ENCODE measurements at regions not wholly inside any gene's neighbourhood (a gene's known extent, or its start where the extent isn't known, plus 50 kb on each side); places are given as distances from the start of the nearest gene placed in this dataset.

GRCh38 chr21:24179110-24179509 is 1428.2 kb downstream of the MRPL39 start:
- Histone ChIP-seq H3K9me3 (replicated peaks) (no peaks in the 10 kb centered on the region; the same call in 1 of the 2 replicates), H3K4me3 (no peak overlapping the region), H3K4me1 (replicated peaks) (no peaks in the 10 kb centered on the region), H3K36me3 (no peaks in the 10 kb centered on the region), H3K27me3 (replicated peaks) (no peaks in the 10 kb centered on the region), H3K27ac (no peak overlapping the region)
- no peak for DNase-seq (ENCODE audit: low read depth in 1 of 2, low spot score in 2 of 2)

GRCh38 chr21:24175106-24175505 is 1432.2 kb downstream of the MRPL39 start:
- no peaks in the 10 kb centered on the region for H3K36me3 ChIP-seq
- no peaks in the 10 kb centered on the region for H3K27me3 ChIP-seq (replicated peaks)
- no peak overlapping the region for H3K4me3 ChIP-seq
- no peaks in the 10 kb centered on the region; the same call in 1 of the 2 replicates for H3K9me3 ChIP-seq (replicated peaks)
- no peak overlapping the region for H3K27ac ChIP-seq
- DNase-seq (ENCODE audit: low read depth in 1 of 2, low spot score in 2 of 2) = no peak
- H3K4me1 ChIP-seq (replicated peaks) = no peaks in the 10 kb centered on the region

GRCh38 chr21:24171736-24172135 is 1435.5 kb downstream of the MRPL39 start:
- no peak for DNase-seq (ENCODE audit: low read depth in 1 of 2, low spot score in 2 of 2)
- Histone ChIP-seq H3K9me3 (replicated peaks) (no peaks in the 10 kb centered on the region), H3K4me3 (no peak overlapping the region), H3K4me1 (replicated peaks) (no peaks in the 10 kb centered on the region), H3K27me3 (replicated peaks) (no peaks in the 10 kb centered on the region), H3K27ac (no peak overlapping the region), H3K36me3 (no peaks in the 10 kb centered on the region)

GRCh38 chr21:24163539-24163938 is 1443.7 kb downstream of the MRPL39 start:
- no peaks in the 10 kb centered on the region for H3K36me3 ChIP-seq
- H3K27ac ChIP-seq = no peak overlapping the region
- H3K9me3 ChIP-seq (replicated peaks) = no peaks in the 10 kb centered on the region
- DNase-seq (ENCODE audit: low read depth in 1 of 2, low spot score in 2 of 2) = no peak
- no peak overlapping the region for H3K4me3 ChIP-seq
- no peaks in the 10 kb centered on the region for H3K27me3 ChIP-seq (replicated peaks)
- no peaks in the 10 kb centered on the region for H3K4me1 ChIP-seq (replicated peaks)

- Histone ChIP-seq H3K9me3 (replicated peaks) (no peaks in the 10 kb centered on the region), H3K27me3 (replicated peaks) (no peaks in the 10 kb centered on the region), H3K27ac (no peak overlapping the region), H3K4me1 (replicated peaks) (no peaks in the 10 kb centered on the region), H3K36me3 (no peaks in the 10 kb centered on the region), H3K4me3 (no peak overlapping the region)
- DNase-seq (ENCODE audit: low read depth in 1 of 2, low spot score in 2 of 2) = no peak
These were observed 1446.8 kb downstream of the MRPL39 start for GRCh38 chr21:24160528-24160927.

GRCh38 chr21:24153137-24153536 is 1454.1 kb downstream of the MRPL39 start:
- Histone ChIP-seq H3K27ac (no peak overlapping the region), H3K27me3 (replicated peaks) (no peaks in the 10 kb centered on the region), H3K4me1 (replicated peaks) (no peaks in the 10 kb centered on the region), H3K4me3 (no peak overlapping the region), H3K9me3 (replicated peaks) (0 out of 2 replicates have a peak, but pooled peaks cover 3% of the 10 kb centered on the region), H3K36me3 (no peaks in the 10 kb centered on the region)
- DNase-seq (ENCODE audit: low read depth in 1 of 2, low spot score in 2 of 2) = no peak

GRCh38 chr21:24150753-24151152 is 1456.5 kb downstream of the MRPL39 start:
- no peak overlapping the region for H3K27ac ChIP-seq
- no peaks in the 10 kb centered on the region for H3K4me1 ChIP-seq (replicated peaks)
- no peak overlapping the region for H3K4me3 ChIP-seq
- 0 out of 2 replicates have a peak, but pooled peaks cover 3% of the 10 kb centered on the region for H3K9me3 ChIP-seq (replicated peaks)
- H3K36me3 ChIP-seq = no peaks in the 10 kb centered on the region
- H3K27me3 ChIP-seq (replicated peaks) = no peaks in the 10 kb centered on the region
- no peak for DNase-seq (ENCODE audit: low read depth in 1 of 2, low spot score in 2 of 2)

GRCh38 chr21:24148461-24148860 is 1458.8 kb downstream of the MRPL39 start:
- Histone ChIP-seq H3K4me1 (replicated peaks) (no peaks in the 10 kb centered on the region), H3K36me3 (no peaks in the 10 kb centered on the region), H3K9me3 (replicated peaks) (0 out of 2 replicates have a peak, but pooled peaks cover 5% of the 10 kb centered on the region), H3K27ac (no peak overlapping the region), H3K27me3 (replicated peaks) (no peaks in the 10 kb centered on the region), H3K4me3 (no peak overlapping the region)
- DNase-seq (ENCODE audit: low read depth in 1 of 2, low spot score in 2 of 2) = no peak

GRCh38 chr21:24147674-24148073 is 1459.6 kb downstream of the MRPL39 start:
- Histone ChIP-seq H3K4me1 (replicated peaks) (no peaks in the 10 kb centered on the region), H3K4me3 (no peak overlapping the region)

GRCh38 chr21:24131056-24131455 is 1476.2 kb downstream of the MRPL39 start:
- H3K4me1 ChIP-seq (replicated peaks) = no peaks in the 10 kb centered on the region
- no peak for DNase-seq (ENCODE audit: low read depth in 1 of 2, low spot score in 2 of 2)

More at GRCh38 chr21:24147674-24148073, 1459.6 kb downstream of the MRPL39 start:
- Histone ChIP-seq H3K9me3 (replicated peaks) (0 out of 2 replicates have a peak, but pooled peaks cover 5% of the 10 kb centered on the region), H3K27me3 (replicated peaks) (no peaks in the 10 kb centered on the region), H3K36me3 (no peaks in the 10 kb centered on the region), H3K27ac (no peak overlapping the region)
- no peak for DNase-seq (ENCODE audit: low read depth in 1 of 2, low spot score in 2 of 2)

GRCh38 chr21:24127651-24128050 is 1479.6 kb downstream of the MRPL39 start:
- no peak for DNase-seq (ENCODE audit: low read depth in 1 of 2, low spot score in 2 of 2)
- Histone ChIP-seq H3K4me3 (no peak overlapping the region), H3K4me1 (replicated peaks) (no peaks in the 10 kb centered on the region), H3K27me3 (replicated peaks) (no peaks in the 10 kb centered on the region), H3K27ac (no peak overlapping the region), H3K9me3 (replicated peaks) (peaks cover 3% of the 10 kb centered on the region; the same call in 1 of the 2 replicates), H3K36me3 (no peaks in the 10 kb centered on the region)

More at GRCh38 chr21:24131056-24131455, 1476.2 kb downstream of the MRPL39 start:
- Histone ChIP-seq H3K4me3 (no peak overlapping the region), H3K36me3 (no peaks in the 10 kb centered on the region), H3K27ac (no peak overlapping the region), H3K9me3 (replicated peaks) (peaks cover 6% of the 10 kb centered on the region), H3K27me3 (replicated peaks) (no peaks in the 10 kb centered on the region)

- no peaks in the 10 kb centered on the region for H3K27me3 ChIP-seq (replicated peaks)
- no peaks in the 10 kb centered on the region for H3K4me1 ChIP-seq (replicated peaks)
- H3K36me3 ChIP-seq = no peaks in the 10 kb centered on the region
- no peak overlapping the region for H3K27ac ChIP-seq
- no peak overlapping the region for H3K4me3 ChIP-seq
- DNase-seq (ENCODE audit: low read depth in 1 of 2, low spot score in 2 of 2) = no peak
- no peaks in the 10 kb centered on the region for H3K9me3 ChIP-seq (replicated peaks)
These were observed 1483.5 kb downstream of the MRPL39 start for GRCh38 chr21:24123785-24124184.

GRCh38 chr21:24118738-24119459 is 1488.4 kb downstream of the MRPL39 start:
- H3K27ac ChIP-seq = no peak overlapping the region
- DNase-seq (ENCODE audit: low read depth in 1 of 2, low spot score in 2 of 2) = no peak
- no peaks in the 10 kb centered on the region for H3K4me1 ChIP-seq (replicated peaks)
- H3K36me3 ChIP-seq = no peaks in the 10 kb centered on the region
- no peak overlapping the region for H3K4me3 ChIP-seq
- H3K9me3 ChIP-seq (replicated peaks) = no peaks in the 10 kb centered on the region
- no peaks in the 10 kb centered on the region for H3K27me3 ChIP-seq (replicated peaks)

- H3K36me3 ChIP-seq = no peaks in the 10 kb centered on the region
- DNase-seq (ENCODE audit: low read depth in 1 of 2, low spot score in 2 of 2) = no peak
- no peak overlapping the region for H3K4me3 ChIP-seq
- H3K27ac ChIP-seq = no peak overlapping the region
- no peaks in the 10 kb centered on the region for H3K27me3 ChIP-seq (replicated peaks)
- no peaks in the 10 kb centered on the region for H3K9me3 ChIP-seq (replicated peaks)
- H3K4me1 ChIP-seq (replicated peaks) = no peaks in the 10 kb centered on the region
These were observed 1492.1 kb downstream of the MRPL39 start for GRCh38 chr21:24115141-24115540.

GRCh38 chr21:24112020-24112419 is 1495.3 kb downstream of the MRPL39 start:
- H3K27ac ChIP-seq = no peak overlapping the region
- no peaks in the 10 kb centered on the region for H3K36me3 ChIP-seq
- H3K4me3 ChIP-seq = no peak overlapping the region
- H3K4me1 ChIP-seq (replicated peaks) = no peaks in the 10 kb centered on the region
- DNase-seq (ENCODE audit: low read depth in 1 of 2, low spot score in 2 of 2) = no peak
- H3K27me3 ChIP-seq (replicated peaks) = no peaks in the 10 kb centered on the region
- no peaks in the 10 kb centered on the region for H3K9me3 ChIP-seq (replicated peaks)

Measured in SJSA1 (cell line).